ENCODE measurements at regions not wholly inside any gene's neighbourhood (a gene's known extent, or its start where the extent isn't known, plus 50 kb on each side); places are given as distances from the start of the nearest gene placed in this dataset.

GRCh38 chr2:11009891-11010290 is 98.2 kb downstream of the KCNF1 start:
- TF ChIP-seq CTCF (IDR thresholded peaks at IDR 0.05 in 4 of 5, conservative IDR thresholded peaks at IDR 0.05 in 1 of 5): no peak
- no peak for TF ChIP-seq POLR2A (IDR thresholded peaks at IDR 0.05)
